Activated T-helper 1 cell treated with anti-CD3 and anti-CD28 coated beads, Interleukin-12 subunit alpha, Interleukin-12 subunit beta, Interleukin-2, Interleukin-4 antibody, amounts not matched to agents 30 ng/mL and 10 ng/mL and 1 ng/mL, durations not matched to agents 14 hours and 24 hours and 36 hours (primary cell): ENCODE measurements at regions not wholly inside any gene's neighbourhood (a gene's known extent, or its start where the extent isn't known, plus 50 kb on each side); places are given as distances from the start of the nearest gene placed in this dataset.
"Not testable (repeated sequence)": the region's sequence is repeated elsewhere in the genome, so short reads cannot be mapped to it uniquely, and the experiment has no call there.

Experiments used
- DNase-seq: peaks from one replicate; pipeline ENCODE4 v3.0.0; 2021; ENCODE audit warnings: low spot score
- H3K27ac Mint-ChIP-seq: one replicate; pipeline ENCODE4 v1.8.0; 2021; ENCODE audit warnings: mild to moderate bottlenecking, mixed read lengths
- H3K27me3 Mint-ChIP-seq: one replicate; pipeline ENCODE4 v1.8.0; 2022; ENCODE audit warnings: mild to moderate bottlenecking, moderate library complexity, mixed read lengths; ENCODE audit not compliant: insufficient read depth
- H3K36me3 Mint-ChIP-seq: one replicate; pipeline ENCODE4 v1.8.0; 2021; ENCODE audit warnings: low read depth, mixed read lengths
- H3K4me1 Mint-ChIP-seq: one replicate; pipeline ENCODE4 v1.8.0; 2021; ENCODE audit warnings: low read depth, mixed read lengths
- H3K4me3 Mint-ChIP-seq: one replicate; pipeline ENCODE4 v1.8.0; 2021; ENCODE audit warnings: mild to moderate bottlenecking, moderate library complexity, mixed read lengths
- H3K9me3 Mint-ChIP-seq: one replicate; pipeline ENCODE4 v1.8.0; 2021; ENCODE audit warnings: mixed read lengths
- intact Hi-C: fragments of 100-400 bp; cut with micrococcal nuclease; formaldehyde crosslinking; loops from one replicate; pipeline ENCODE4 v1.15.1; 2024

DNA sequence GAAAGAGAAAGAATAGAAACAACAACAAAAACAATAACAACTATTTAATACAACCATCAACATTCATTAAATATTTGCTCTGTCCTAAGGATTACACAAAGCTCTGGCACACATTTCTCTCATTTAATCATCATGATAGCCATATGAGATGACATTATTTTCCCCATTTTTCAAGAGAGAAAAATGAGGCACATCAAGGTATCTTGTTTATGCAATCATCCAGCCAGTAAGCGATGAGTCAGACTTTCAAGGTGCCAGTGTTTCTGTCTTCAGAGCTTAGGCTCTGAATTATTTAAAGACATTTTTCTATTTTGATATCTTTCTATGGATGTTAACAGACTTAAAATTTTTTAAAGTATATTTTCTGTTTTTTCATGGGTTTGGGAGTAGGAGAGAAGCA lies 541.8 kb upstream of the SMIM31 start:
- Mint-ChIP-seq H3K27ac (no peak overlapping the region), H3K27me3 (peaks cover 1% of the 10 kb centered on the region), H3K36me3 (no peaks in the 10 kb centered on the region), H3K4me3 (no peak overlapping the region), H3K4me1 (no peaks in the 10 kb centered on the region), H3K9me3 (no peaks in the 10 kb centered on the region)
- DNase-seq, result no peak
- intact Hi-C loops, result no loop called here

DNA sequence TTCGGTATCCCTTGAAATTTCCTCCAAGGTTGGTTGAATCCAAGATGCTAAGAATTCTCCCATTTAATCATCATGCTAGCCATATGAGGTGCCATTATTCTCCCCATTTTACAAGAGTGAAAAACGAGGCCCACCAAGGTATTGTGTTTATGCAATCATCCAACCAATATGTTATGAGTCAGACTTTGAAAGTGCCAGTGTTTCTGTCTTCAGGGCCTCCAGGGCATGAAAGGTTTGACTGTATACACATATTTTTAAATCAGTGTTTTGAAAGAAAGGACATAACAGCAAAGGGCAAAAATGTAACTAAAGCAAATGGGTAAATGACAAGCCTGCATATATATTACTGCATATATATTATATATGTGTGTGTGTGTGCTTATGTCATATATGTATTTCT lies 541.2 kb upstream of the SMIM31 start:
- Mint-ChIP-seq H3K9me3 (no peaks in the 10 kb centered on the region), H3K4me3 (no peak overlapping the region), H3K27ac (no peak overlapping the region), H3K4me1 (no peaks in the 10 kb centered on the region), H3K27me3 (peaks cover 1% of the 10 kb centered on the region), H3K36me3 (no peaks in the 10 kb centered on the region)
- intact Hi-C loops, result no loop called here
- no peak for DNase-seq

DNA sequence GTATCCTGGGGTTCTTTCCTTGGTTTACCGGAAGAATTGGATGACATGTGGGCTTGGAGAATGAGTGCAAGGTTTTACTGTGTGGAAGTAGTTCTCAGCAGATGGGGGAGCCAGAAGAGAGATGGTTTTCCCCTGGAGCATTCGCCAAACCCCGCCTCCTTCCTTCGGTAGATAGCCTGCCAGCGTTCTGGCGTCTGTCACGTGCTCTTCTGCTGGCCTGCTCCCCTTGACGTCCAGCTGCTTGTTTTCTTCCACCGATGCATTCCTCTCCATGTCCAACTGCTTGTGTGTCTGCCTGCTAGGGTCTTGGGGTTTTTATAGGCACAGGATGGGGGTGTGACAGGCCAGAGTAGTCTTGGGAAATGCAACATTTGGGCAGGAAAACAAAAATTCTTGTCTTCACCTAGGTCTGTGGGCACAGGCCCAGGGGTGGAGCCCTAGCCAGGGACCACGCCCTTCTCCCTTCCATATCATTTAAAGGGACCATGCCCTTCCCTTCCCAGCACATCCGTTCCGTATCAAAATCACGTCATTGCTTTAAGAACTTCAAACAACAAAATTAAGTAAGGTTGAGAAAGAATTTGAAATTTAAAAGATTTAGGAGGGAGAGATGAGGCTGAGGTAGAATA lies 538.7 kb upstream of the SMIM31 start:
- Mint-ChIP-seq H3K4me1 (no peaks in the 10 kb centered on the region), H3K27ac (no peak overlapping the region), H3K4me3 (no peak overlapping the region), H3K27me3 (peaks cover 1% of the 10 kb centered on the region), H3K36me3 (no peaks in the 10 kb centered on the region), H3K9me3 (peaks cover 4% of the 10 kb centered on the region)
- intact Hi-C loops, result no loop called here
- no peak for DNase-seq

DNA sequence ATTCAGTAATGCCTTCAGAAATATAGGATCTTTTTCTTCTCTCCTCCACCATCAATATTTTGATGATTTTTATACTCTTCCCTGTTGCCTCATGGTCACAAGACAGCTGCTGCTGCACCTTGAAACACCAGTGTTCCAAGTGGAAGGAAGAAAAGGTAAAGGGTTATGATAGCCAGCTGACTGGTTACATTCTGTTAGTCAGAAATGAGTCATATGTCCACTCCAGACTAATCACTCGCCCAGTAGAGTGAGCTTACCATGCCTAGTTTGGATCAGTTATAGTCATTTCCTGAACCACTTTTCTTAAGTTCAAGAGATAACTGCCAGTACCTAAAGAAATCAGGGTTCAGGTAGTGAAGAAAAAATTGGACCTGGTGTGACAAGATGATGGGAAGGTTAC lies 532.3 kb upstream of the SMIM31 start:
- Mint-ChIP-seq H3K4me1 (no peaks in the 10 kb centered on the region), H3K9me3 (peaks cover 4% of the 10 kb centered on the region), H3K27me3 (no peaks in the 10 kb centered on the region), H3K4me3 (no peak overlapping the region), H3K36me3 (no peaks in the 10 kb centered on the region), H3K27ac (no peak overlapping the region)
- no peak for DNase-seq
- intact Hi-C loops, result no loop called here

DNA sequence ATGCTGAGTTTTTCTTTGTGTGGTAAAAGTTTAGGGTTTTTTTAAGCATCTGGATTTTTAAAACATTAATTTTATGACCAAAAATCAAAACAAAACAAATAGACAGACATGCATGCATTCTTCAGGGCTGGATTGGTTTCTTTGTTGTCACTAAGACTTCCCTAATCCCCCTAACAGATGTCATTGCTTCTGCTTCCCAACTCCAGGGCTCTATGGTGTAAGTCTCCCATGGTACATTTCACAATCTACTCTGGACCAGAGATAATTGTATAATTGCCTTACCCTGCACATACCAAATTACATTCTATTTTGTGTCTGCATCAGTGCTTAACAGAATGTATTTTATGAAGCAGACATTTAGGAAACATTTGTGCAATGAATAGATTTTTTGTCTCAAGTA lies 529.1 kb upstream of the SMIM31 start:
- Mint-ChIP-seq H3K27me3 (no peaks in the 10 kb centered on the region), H3K9me3 (no peaks in the 10 kb centered on the region), H3K4me1 (no peaks in the 10 kb centered on the region), H3K4me3 (no peak overlapping the region), H3K27ac (no peak overlapping the region), H3K36me3 (no peaks in the 10 kb centered on the region)
- intact Hi-C loops, result no loop called here
- no peak for DNase-seq

DNA sequence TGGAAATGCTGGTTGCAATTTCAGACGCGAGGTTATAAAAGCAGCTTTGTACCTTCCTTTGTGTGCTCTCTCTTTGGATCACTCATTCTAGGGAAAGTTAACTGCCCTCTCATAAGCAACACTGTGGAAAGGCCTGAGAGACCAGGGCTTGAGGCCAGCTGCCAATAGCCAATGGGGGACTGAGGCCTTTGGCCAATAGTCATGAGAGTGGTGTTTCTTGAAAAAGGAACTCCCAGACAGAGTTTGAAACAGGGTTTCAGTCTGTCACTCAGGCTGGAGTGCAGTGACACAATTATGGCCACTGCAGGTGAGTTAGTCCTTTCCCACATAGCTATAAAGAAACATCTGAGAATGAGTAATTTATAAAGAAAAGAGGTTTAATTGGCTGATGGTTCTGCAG lies 524.7 kb upstream of the SMIM31 start:
- DNase-seq, result no peak
- Mint-ChIP-seq H3K9me3 (no peaks in the 10 kb centered on the region), H3K4me1 (no peaks in the 10 kb centered on the region), H3K4me3 (no peak overlapping the region), H3K36me3 (no peaks in the 10 kb centered on the region), H3K27ac (no peak overlapping the region), H3K27me3 (no peaks in the 10 kb centered on the region)
- intact Hi-C loops, result no loop called here

DNA sequence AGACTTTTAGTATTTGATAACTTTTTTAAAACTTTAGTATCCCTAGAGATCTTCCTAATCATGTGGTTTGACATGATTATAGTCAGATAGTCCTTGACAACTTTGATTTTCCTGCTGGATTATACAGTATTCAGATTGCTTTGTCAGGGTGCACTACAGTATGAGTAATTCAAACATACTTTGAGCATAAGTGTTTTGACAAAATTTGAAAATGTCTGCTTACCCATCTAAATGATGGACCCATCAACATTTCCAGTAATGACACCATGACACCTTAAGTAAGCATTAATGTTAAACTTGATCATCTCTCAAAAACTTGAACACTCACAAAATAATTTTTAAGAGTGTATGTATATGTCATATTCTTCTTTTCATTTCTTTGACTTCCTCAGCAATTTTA lies 514.5 kb upstream of the SMIM31 start:
- Mint-ChIP-seq H3K4me1 (no peaks in the 10 kb centered on the region), H3K4me3 (no peak overlapping the region), H3K9me3 (no peaks in the 10 kb centered on the region), H3K36me3 (no peaks in the 10 kb centered on the region), H3K27ac (no peak overlapping the region), H3K27me3 (no peaks in the 10 kb centered on the region)
- intact Hi-C loops, result no loop called here
- DNase-seq, result no peak

DNA sequence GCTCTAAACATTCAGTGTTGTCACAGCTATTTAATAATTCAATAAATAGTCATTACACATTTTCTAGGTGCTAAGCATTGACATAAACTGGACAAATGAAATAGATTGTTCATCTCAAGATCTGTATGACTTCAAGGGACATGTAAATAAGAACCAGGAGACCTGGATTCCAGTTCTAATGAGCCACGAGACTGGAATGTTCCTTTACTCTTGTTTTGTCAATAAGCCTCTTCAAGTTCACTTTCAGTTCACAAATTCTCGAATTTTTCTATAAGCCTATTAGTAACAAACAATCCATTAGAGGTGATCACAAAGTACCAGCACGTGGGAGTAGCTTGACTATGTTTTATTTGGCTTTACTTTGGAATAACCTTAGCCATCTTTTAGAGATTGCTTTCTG lies 514.0 kb upstream of the SMIM31 start:
- no peaks in the 10 kb centered on the region for H3K9me3 Mint-ChIP-seq
- no peak overlapping the region for H3K27ac Mint-ChIP-seq
- intact Hi-C loops, result no loop called here

DNA sequence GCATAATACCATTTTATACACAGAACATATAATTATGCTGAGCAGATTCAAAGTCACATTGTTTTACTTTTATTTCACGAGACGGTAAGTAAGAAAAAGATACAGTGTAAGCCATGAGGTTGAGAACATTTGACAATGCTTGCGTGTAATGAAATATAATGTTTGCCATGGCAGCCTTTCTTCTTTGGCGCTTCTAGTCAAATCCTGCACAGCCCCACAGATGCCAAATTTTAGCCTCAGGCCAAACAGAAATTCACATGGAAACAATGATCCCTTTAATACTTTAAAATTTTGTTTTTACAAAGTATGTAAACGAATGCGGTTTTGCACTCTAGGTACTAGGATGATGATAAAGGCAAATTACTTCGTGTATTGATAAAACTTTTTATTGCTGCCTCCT lies 502.7 kb upstream of the SMIM31 start:
- Mint-ChIP-seq H3K4me1 (no peaks in the 10 kb centered on the region), H3K9me3 (no peaks in the 10 kb centered on the region), H3K4me3 (no peak overlapping the region), H3K27me3 (no peaks in the 10 kb centered on the region), H3K36me3 (no peaks in the 10 kb centered on the region), H3K27ac (no peak overlapping the region)
- intact Hi-C loops, result no loop called here
- no peak for DNase-seq

More for the DNA sequence above, 514.0 kb upstream of the SMIM31 start:
- H3K4me3 Mint-ChIP-seq, result no peak overlapping the region
- H3K4me1 Mint-ChIP-seq, result no peaks in the 10 kb centered on the region
- no peaks in the 10 kb centered on the region for H3K27me3 Mint-ChIP-seq
- no peaks in the 10 kb centered on the region for H3K36me3 Mint-ChIP-seq
- DNase-seq, result no peak

DNA sequence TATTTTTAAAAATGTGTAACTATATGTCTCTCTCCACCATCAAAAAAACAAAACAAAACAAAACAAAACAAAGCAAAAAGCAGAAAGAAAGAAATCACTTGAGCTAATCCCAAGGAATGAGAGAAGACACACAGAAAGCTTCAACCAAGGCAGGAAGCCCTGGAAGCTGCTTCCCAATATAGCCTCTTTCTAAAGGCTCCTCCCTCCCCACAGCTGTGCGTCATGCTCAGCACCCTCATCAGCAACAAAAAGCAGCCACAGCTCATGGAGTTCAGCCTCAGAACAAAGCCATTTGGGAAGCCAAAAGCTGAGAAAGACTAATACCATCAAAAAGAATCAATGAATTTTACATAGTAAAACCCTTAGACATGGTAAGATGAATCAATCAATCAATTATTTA lies 501.6 kb upstream of the SMIM31 start:
- no peak overlapping the region for H3K27ac Mint-ChIP-seq
- no peaks in the 10 kb centered on the region for H3K9me3 Mint-ChIP-seq
- no peaks in the 10 kb centered on the region for H3K36me3 Mint-ChIP-seq
- no peak for DNase-seq
- H3K4me3 Mint-ChIP-seq, result no peak overlapping the region
- intact Hi-C loops, result no loop called here
- no peaks in the 10 kb centered on the region for H3K27me3 Mint-ChIP-seq
- H3K4me1 Mint-ChIP-seq, result no peaks in the 10 kb centered on the region

DNA sequence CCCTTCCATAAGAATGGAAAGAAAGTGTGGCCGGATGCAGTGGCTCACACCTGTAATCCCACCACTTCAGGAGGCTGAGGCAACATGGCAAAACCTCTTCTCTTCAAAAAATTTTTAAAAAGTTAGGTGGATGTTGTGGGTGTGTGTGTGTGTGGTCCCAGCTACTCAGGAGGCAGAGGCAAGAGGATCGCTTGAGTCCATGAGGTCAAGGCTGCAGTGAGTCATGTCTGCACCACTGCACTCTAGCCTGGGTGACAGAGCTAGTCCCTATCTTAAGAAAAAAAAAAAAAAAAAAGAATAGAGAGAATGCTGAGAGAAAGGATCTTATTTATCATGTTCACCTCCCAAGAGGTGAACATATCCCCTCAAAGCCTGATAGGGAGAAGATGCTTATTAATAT lies 492.1 kb upstream of the SMIM31 start:
- Mint-ChIP-seq H3K4me3 (no peak overlapping the region), H3K9me3 (no peaks in the 10 kb centered on the region), H3K36me3 (no peaks in the 10 kb centered on the region), H3K27me3 (no peaks in the 10 kb centered on the region), H3K27ac (no peak overlapping the region), H3K4me1 (no peaks in the 10 kb centered on the region)
- intact Hi-C loops, result no loop called here
- no peak for DNase-seq

DNA sequence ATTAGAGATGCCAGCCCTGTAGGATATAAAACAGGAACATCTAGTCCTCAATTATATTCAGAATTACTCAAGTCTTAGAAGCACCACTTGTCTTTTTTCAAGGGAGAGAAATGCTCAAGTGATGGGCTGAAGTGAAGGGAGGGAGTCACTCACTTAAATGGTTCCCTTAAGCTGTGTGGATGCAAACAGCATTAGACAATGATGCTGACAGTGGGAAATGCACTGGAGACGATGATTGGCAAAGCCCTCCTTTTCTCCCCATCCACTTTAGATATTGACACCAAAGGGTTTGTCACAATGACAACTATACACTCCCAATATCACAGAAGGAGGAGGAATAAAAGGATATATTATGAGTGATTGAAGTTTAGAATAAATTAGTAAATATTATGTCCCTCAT lies 491.4 kb upstream of the SMIM31 start:
- H3K4me1 Mint-ChIP-seq, H3K27me3 Mint-ChIP-seq, intact Hi-C loops, H3K4me3 Mint-ChIP-seq, H3K9me3 Mint-ChIP-seq, DNase-seq, H3K36me3 Mint-ChIP-seq, H3K27ac Mint-ChIP-seq: not testable (repeated sequence)

DNA sequence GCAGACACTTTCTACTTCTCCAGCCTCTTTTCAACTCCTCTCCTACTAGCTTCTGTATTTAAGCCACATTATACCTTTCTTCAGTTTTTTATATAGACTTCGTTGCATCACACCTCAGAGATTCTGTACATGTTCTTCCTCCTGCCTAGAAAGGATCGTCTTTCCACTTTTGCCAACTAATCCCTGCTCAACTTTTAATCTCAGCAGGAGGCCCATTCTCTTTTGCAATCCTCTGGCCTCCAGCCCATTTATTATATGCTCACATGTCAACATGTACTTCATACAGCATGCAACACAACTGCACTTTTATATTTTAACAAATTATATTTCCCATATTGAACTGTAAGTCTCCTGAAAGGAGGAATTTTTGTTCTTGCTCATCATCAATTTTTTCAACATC lies 476.5 kb upstream of the SMIM31 start:
- H3K36me3 Mint-ChIP-seq, H3K4me1 Mint-ChIP-seq, H3K9me3 Mint-ChIP-seq, H3K4me3 Mint-ChIP-seq, DNase-seq, intact Hi-C loops, H3K27me3 Mint-ChIP-seq, H3K27ac Mint-ChIP-seq: not testable (repeated sequence)

DNA sequence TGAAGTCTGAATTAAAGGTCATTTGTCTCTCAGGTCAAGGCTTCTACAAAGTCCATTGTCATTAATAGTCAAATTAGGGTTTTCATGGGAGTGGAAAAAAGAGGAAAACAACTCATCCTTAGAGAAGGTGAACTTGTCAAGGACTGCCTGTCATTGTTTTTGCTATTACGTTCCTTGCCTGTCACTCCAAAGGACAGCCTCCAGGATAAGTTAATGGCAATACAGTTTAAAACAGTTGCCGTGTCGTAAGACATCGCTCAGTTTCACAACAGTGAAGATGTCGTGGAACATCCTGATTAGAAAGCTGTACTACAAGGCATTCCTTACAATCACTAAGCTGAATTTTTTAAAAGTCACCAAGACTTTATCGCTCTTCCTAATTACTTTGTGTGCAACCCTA lies 466.8 kb upstream of the SMIM31 start:
- Mint-ChIP-seq H3K4me1 (no peaks in the 10 kb centered on the region), H3K27ac (no peak overlapping the region), H3K27me3 (no peaks in the 10 kb centered on the region), H3K36me3 (no peaks in the 10 kb centered on the region), H3K9me3 (no peaks in the 10 kb centered on the region), H3K4me3 (no peak overlapping the region)
- DNase-seq, result no peak
- intact Hi-C loops, result no loop called here
